ENCODE measurements at regions not wholly inside any gene's neighbourhood (a gene's known extent, or its start where the extent isn't known, plus 50 kb on each side); places are given as distances from the start of the nearest gene placed in this dataset.

- intact Hi-C loops (cut with DNase I) = no loop called here
- Histone ChIP-seq H3K4me1 (no peaks in the 10 kb centered on the region), H3K27ac (no peak overlapping the region), H3K4me3 (no peak overlapping the region), H3K9me3 (no peaks in the 10 kb centered on the region), H3K36me3 (no peaks in the 10 kb centered on the region), H3K27me3 (no peaks in the 10 kb centered on the region)
- TF ChIP-seq CTCF (IDR thresholded peaks at IDR 0.05) (no peak), POLR2A (IDR thresholded peaks at IDR 0.05) (no peak), POLR2AphosphoS5 (IDR thresholded peaks at IDR 0.05; ENCODE audit: insufficient read depth in 1 of 2, low read depth in 1 of 2) (no peak)
- no peak for DNase-seq (ENCODE audit: extremely low spot score in 2 of 2)
Observed at GRCh38 chr10:105598207-105598606, 957.1 kb downstream of the SORCS3 start.

GRCh38 chr10:105597312-105597711, 956.2 kb downstream of the SORCS3 start:
- TF ChIP-seq POLR2AphosphoS5 (IDR thresholded peaks at IDR 0.05; ENCODE audit: insufficient read depth in 1 of 2, low read depth in 1 of 2) = no peak
- no peak for TF ChIP-seq POLR2A (IDR thresholded peaks at IDR 0.05)
- no peak for TF ChIP-seq CTCF (IDR thresholded peaks at IDR 0.05)
- no peaks in the 10 kb centered on the region for H3K27me3 ChIP-seq
- H3K36me3 ChIP-seq = no peaks in the 10 kb centered on the region
- no peak for DNase-seq (ENCODE audit: extremely low spot score in 2 of 2)
- H3K4me3 ChIP-seq = no peak overlapping the region
- no peaks in the 10 kb centered on the region for H3K9me3 ChIP-seq
- no peak overlapping the region for H3K27ac ChIP-seq
- intact Hi-C loops (cut with DNase I) = no loop called here
- H3K4me1 ChIP-seq = no peaks in the 10 kb centered on the region

- Histone ChIP-seq H3K9me3 (no peaks in the 10 kb centered on the region), H3K36me3 (no peaks in the 10 kb centered on the region), H3K4me1 (no peaks in the 10 kb centered on the region), H3K4me3 (no peak overlapping the region), H3K27me3 (no peaks in the 10 kb centered on the region), H3K27ac (no peak overlapping the region)
- intact Hi-C loops (cut with DNase I) = no loop called here
- TF ChIP-seq POLR2AphosphoS5 (IDR thresholded peaks at IDR 0.05; ENCODE audit: insufficient read depth in 1 of 2, low read depth in 1 of 2) (no peak), CTCF (IDR thresholded peaks at IDR 0.05) (no peak), POLR2A (IDR thresholded peaks at IDR 0.05) (no peak)
- no peak for DNase-seq (ENCODE audit: extremely low spot score in 2 of 2)
Observed at GRCh38 chr10:105596749-105597148, 955.7 kb downstream of the SORCS3 start.

- no peak for TF ChIP-seq POLR2AphosphoS5 (IDR thresholded peaks at IDR 0.05; ENCODE audit: insufficient read depth in 1 of 2, low read depth in 1 of 2)
- no peak for TF ChIP-seq CTCF (IDR thresholded peaks at IDR 0.05)
- TF ChIP-seq POLR2A (IDR thresholded peaks at IDR 0.05) = no peak
- no peaks in the 10 kb centered on the region for H3K4me1 ChIP-seq
- H3K27ac ChIP-seq = no peak overlapping the region
- intact Hi-C loops (cut with DNase I) = no loop called here
- no peaks in the 10 kb centered on the region for H3K9me3 ChIP-seq
- no peak for DNase-seq (ENCODE audit: extremely low spot score in 2 of 2)
- H3K36me3 ChIP-seq = no peaks in the 10 kb centered on the region
- no peak overlapping the region for H3K4me3 ChIP-seq
- no peaks in the 10 kb centered on the region for H3K27me3 ChIP-seq
Observed at GRCh38 chr10:105594296-105594695, 953.2 kb downstream of the SORCS3 start.

GRCh38 chr10:105592468-105592867, 951.4 kb downstream of the SORCS3 start:
- intact Hi-C loops (cut with DNase I) = no loop called here

More at GRCh38 chr10:105592468-105592867, 951.4 kb downstream of the SORCS3 start:
- Histone ChIP-seq H3K27ac (no peak overlapping the region), H3K27me3 (no peaks in the 10 kb centered on the region), H3K9me3 (no peaks in the 10 kb centered on the region), H3K4me1 (no peaks in the 10 kb centered on the region), H3K4me3 (no peak overlapping the region), H3K36me3 (no peaks in the 10 kb centered on the region)
- no peak for DNase-seq (ENCODE audit: extremely low spot score in 2 of 2)
- no peak for TF ChIP-seq POLR2A (IDR thresholded peaks at IDR 0.05)
- TF ChIP-seq POLR2AphosphoS5 (IDR thresholded peaks at IDR 0.05; ENCODE audit: insufficient read depth in 1 of 2, low read depth in 1 of 2) = no peak
- TF ChIP-seq CTCF (IDR thresholded peaks at IDR 0.05) = no peak
